ENCODE measurements at regions not wholly inside any gene's neighbourhood (a gene's known extent, or its start where the extent isn't known, plus 50 kb on each side); places are given as distances from the start of the nearest gene placed in this dataset.
A peak's percentile ranks its signal among the peaks of the same experiment; 100 is the strongest.
"Not testable (repeated sequence)": the region's sequence is repeated elsewhere in the genome, so short reads cannot be mapped to it uniquely, and the experiment has no call there.

- DNase-seq, result no peak
These were observed 772.7 kb downstream of the PRELID2 start for GRCh38 chr5:145062280-145063062.

- no peak for DNase-seq
These were observed 778.3 kb downstream of the PRELID2 start for GRCh38 chr5:145056800-145057199.

- DNase-seq, result no peak
These were observed 785.0 kb downstream of the PRELID2 start for GRCh38 chr5:145050181-145050580.

- DNase-seq, result no peak
These were observed 790.2 kb downstream of the PRELID2 start for GRCh38 chr5:145044970-145045369.

- DNase-seq, result no peak
These were observed 806.5 kb downstream of the PRELID2 start for GRCh38 chr5:145028626-145029025.

GRCh38 chr5:145027286-145027685, 807.9 kb downstream of the PRELID2 start:
- DNase-seq, result no peak

GRCh38 chr5:145025775-145026174, 809.4 kb downstream of the PRELID2 start:
- DNase-seq, result no peak

- DNase-seq, result no peak
These were observed 820.0 kb downstream of the PRELID2 start for GRCh38 chr5:145015146-145015545.

- DNase-seq, result no peak
These were observed 821.0 kb downstream of the PRELID2 start for GRCh38 chr5:145014109-145014508.

- DNase-seq, result no peak
These were observed 824.3 kb downstream of the PRELID2 start for GRCh38 chr5:145010834-145011233.

GRCh38 chr5:145008876-145009530, 826.1 kb downstream of the PRELID2 start:
- DNase-seq, result no peak

GRCh38 chr5:144994356-144994755, 823.7 kb downstream of the KCTD16 start:
- DNase-seq, result not testable (repeated sequence)

- DNase-seq, result no peak
These were observed 812.4 kb downstream of the KCTD16 start for GRCh38 chr5:144983101-144983500.

- DNase-seq, result no peak
These were observed 809.0 kb downstream of the KCTD16 start for GRCh38 chr5:144979516-144980264.

- no peak for DNase-seq
These were observed 801.6 kb downstream of the KCTD16 start for GRCh38 chr5:144972317-144972716.

- DNase-seq, result no peak
These were observed 800.6 kb downstream of the KCTD16 start for GRCh38 chr5:144971108-144971850.

- no peak for DNase-seq
These were observed 789.6 kb downstream of the KCTD16 start for GRCh38 chr5:144960296-144960695.

GRCh38 chr5:144958002-144958401, 787.3 kb downstream of the KCTD16 start:
- no peak for DNase-seq

GRCh38 chr5:144950996-144951395, 780.3 kb downstream of the KCTD16 start:
- DNase-seq, result peak in 1 of 2 experiments; percentile 12

- no peak for DNase-seq
These were observed 776.4 kb downstream of the KCTD16 start for GRCh38 chr5:144947023-144947422.

- no peak for DNase-seq
These were observed 774.8 kb downstream of the KCTD16 start for GRCh38 chr5:144945503-144945902.

GRCh38 chr5:144944936-144945335, 774.3 kb downstream of the KCTD16 start:
- DNase-seq, result no peak

GRCh38 chr5:144941004-144941403, 770.3 kb downstream of the KCTD16 start:
- no peak for DNase-seq
